ENCODE measurements at regions not wholly inside any gene's neighbourhood (a gene's known extent, or its start where the extent isn't known, plus 50 kb on each side); places are given as distances from the start of the nearest gene placed in this dataset.

GRCh38 chr4:14855719-14856061 lies 146.6 kb upstream of the CPEB2 start:
- TF ChIP-seq CTCF (IDR thresholded peaks at IDR 0.05) (no peak), POLR2A (IDR thresholded peaks at IDR 0.05) (no peak)

All from adrenal gland (tissue), 5 donors.